Stimulated activated CD4-positive, alpha-beta T cell treated with anti-CD3 and anti-CD28 coated beads, TNF-alpha, amount 100 ng/mL, for 1 hour (primary cell): ENCODE measurements at regions not wholly inside any gene's neighbourhood (a gene's known extent, or its start where the extent isn't known, plus 50 kb on each side); places are given as distances from the start of the nearest gene placed in this dataset.
"Not testable (repeated sequence)": the region's sequence is repeated elsewhere in the genome, so short reads cannot be mapped to it uniquely, and the experiment has no call there.

ENCODE experiments used
- DNase-seq, 3 donors: peaks; one replicate each; pipeline ENCODE4 v3.0.0-alpha.2; 2020; ENCODE audit warnings: low read depth in 3 of 3, low spot score in 1 of 3

GRCh38 chr9:6160579-6160978, 55.0 kb upstream of the IL33 start:
- DNase-seq = no peak

DNA sequence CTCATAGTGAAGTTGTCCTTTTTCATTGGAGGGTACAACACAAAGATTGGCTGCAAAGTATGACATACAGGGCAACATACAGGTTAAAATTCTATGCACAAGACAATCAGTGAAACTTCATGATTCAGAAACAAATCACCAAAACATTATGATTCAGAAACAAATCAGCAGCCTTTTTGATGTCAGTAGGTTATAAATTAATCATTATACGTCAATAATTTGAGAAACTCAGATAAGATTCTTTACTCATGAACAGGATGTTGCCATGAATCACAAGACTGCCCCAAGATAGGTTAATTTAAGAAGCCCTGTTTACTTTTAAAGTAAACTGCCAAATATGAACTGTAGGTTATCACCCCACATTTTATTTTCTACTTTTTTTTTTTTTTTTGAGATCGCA, 62.2 kb upstream of the IL33 start:
- no peak for DNase-seq

- no peak for DNase-seq
Observed at GRCh38 chr9:6152788-6153187, 62.8 kb upstream of the IL33 start.

GRCh38 chr9:6150483-6150882, 65.1 kb upstream of the IL33 start:
- DNase-seq = no peak

- no peak for DNase-seq
Observed at GRCh38 chr9:6149315-6149714, 66.3 kb upstream of the IL33 start.

DNA sequence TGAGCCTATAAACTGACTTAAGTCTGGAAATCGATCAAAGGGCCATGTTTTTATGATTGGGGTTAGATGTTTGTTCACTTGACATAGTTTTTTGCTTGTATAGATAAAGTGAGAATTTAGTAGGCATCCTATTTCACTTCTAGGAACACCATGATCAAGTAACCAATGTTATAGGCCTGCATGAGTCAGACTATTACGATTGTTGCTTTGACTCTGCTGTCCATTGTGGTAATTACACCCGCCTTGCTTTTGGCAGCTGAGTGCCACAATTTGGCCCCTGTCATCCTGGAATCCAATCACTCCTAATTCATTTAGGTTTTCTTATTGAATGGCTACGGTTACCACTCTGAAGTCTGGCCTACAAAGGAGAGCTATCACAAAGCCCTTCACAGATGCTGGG, 67.8 kb upstream of the IL33 start:
- DNase-seq = no peak

DNA sequence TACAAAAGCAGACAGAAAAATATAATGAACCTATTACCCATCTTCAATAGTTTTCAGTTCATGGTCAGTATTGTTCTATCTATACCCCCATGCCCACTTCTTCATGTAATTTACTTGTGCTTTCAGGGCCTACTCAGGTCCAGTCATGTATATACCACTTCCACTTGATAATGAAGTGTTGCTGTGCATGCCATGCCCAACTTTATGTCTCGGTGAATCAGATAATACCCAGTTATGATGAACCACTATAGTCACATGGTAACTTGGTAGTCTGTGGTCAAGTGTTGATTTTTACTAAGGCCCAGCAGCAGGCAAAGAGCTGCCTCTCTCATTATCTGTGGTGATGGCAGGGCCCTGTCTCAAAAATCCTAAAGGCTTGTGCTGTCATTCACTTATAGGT, 70.7 kb upstream of the IL33 start:
- no peak for DNase-seq

- DNase-seq = no peak
Observed at GRCh38 chr9:6142799-6143454, 72.7 kb upstream of the IL33 start.

- DNase-seq = not testable (repeated sequence)
Observed at GRCh38 chr9:6135780-6136179, 79.8 kb upstream of the IL33 start.

DNA sequence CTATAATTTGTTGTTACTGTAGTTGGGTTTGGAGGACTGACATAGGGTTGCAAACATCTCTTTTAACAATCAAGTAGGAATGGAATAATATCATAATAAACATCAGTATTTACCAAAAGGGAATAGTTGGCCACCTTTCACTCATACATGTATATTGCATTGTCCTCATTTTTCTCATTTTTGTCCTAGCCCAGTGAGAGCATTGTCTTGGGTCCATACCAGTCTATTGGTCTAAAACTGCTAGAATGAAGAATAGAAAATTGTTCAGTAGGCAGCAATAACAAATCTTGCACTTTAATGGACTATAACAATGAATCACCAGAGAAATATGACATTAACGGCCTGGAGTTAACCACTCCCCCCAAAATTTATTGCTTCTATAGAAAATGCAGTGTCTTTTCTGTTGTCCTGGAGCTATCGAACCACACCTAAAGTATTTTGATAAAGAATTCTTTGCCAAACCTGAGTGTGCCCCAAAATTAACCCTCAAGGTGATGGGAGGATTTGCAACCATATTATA, 80.9 kb upstream of the IL33 start:
- DNase-seq = no peak

GRCh38 chr9:6133346-6134063, 82.1 kb upstream of the IL33 start:
- no peak for DNase-seq

GRCh38 chr9:6132650-6133049, 83.0 kb upstream of the IL33 start:
- DNase-seq = no peak

DNA sequence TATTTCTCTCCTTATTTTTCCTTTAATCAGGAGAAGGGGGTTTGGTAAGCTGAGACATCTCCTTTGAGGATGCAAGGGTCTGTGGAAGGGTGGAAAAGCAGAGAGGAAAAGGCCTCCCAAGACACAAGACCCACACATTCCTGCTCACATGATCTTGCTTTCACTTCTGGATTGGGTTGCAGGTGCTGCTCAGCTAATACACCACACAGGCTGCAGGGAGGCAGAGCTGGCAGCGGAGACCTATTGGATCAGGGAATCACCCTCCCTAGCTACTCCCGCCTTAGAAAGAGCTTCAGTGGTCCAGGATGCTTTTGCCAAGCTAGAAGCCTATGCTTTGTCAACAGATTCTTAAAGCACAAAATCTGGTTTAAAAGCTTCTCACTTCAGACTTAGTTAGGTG, 87.6 kb upstream of the IL33 start:
- DNase-seq = no peak

- DNase-seq = no peak
Observed at GRCh38 chr9:6126377-6126776, 89.2 kb upstream of the IL33 start.

DNA sequence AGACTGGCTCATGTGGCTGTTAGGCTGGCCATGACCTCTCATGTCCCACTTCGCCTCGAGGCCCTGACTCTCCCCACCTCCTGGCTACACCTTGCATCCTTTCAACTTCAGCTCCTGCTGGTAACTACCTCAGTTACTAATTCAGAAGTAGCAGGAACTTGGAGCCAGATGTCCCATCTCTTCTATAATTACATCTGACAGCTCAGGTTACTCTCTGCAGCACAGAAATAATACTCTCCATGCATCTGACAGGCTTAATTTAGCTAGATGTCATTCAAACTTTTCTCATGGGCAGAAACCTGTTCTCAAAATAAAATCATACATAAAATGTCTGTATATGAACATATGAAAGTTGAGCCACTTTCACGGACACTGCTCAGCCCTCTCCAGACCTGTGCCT, 92.2 kb upstream of the IL33 start:
- no peak for DNase-seq

- DNase-seq = no peak
Observed at GRCh38 chr9:6121707-6122106, 93.9 kb upstream of the IL33 start.

DNA sequence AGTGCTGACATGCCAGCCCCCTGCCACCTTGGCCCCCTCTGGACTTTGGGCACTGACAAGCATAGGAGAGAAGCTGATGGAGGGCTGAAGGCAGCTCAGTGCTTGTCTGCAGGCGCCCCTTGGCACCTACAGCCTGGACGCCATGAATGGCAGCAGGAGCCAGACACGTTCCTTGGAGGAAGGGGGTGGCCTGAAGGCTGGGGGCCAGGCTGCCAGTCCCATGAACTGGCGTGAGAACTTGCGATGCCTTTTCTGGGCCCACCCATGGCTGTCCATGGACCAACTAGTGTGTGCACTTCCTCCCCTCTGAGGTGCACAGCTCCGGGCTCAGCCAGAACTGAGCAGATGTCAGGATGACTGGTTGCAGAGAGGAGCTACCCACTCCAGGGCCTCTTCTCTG, 99.0 kb upstream of the RANBP6 start:
- DNase-seq = no peak

GRCh38 chr9:6113819-6114218, 98.4 kb upstream of the RANBP6 start:
- DNase-seq = no peak

GRCh38 chr9:6113312-6113711, 97.9 kb upstream of the RANBP6 start:
- DNase-seq = no peak

DNA sequence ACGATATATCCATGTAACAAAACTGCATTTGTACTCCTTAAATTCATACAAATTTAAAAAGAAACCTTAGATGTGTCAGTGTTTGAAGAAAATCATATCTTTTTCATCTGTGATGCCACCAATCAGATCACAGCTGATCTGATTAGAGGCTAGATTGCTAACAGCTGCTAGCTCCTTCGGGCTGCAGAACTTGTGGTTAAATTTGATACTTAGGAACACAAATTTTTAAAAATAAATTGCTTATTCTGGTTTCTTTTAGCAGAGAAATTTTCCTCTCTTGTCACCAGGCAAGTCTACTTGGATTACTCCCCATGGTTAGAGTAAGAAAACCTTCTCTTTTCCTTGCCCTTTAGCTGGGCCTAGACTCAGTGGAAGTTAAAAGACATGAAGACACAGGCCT, 94.6 kb upstream of the RANBP6 start:
- no peak for DNase-seq

DNA sequence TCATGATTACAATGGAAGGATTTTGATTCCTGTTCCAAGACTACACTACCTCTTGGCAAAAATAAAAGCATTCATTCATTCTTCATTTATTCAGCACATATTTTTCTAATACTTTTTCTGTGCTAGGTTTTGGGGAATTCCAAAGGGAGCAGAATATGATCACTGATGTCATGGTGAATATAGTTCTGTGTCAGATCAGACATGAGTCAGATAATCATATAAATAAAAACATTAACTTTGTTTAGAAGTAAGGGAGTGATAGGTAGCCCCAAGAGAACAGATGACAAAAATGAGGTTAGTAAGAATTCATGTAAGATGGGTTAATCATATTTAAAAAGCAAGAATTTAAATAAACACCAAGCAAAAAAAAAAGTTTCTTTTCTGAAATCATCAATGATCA, 94.1 kb upstream of the RANBP6 start:
- no peak for DNase-seq

DNA sequence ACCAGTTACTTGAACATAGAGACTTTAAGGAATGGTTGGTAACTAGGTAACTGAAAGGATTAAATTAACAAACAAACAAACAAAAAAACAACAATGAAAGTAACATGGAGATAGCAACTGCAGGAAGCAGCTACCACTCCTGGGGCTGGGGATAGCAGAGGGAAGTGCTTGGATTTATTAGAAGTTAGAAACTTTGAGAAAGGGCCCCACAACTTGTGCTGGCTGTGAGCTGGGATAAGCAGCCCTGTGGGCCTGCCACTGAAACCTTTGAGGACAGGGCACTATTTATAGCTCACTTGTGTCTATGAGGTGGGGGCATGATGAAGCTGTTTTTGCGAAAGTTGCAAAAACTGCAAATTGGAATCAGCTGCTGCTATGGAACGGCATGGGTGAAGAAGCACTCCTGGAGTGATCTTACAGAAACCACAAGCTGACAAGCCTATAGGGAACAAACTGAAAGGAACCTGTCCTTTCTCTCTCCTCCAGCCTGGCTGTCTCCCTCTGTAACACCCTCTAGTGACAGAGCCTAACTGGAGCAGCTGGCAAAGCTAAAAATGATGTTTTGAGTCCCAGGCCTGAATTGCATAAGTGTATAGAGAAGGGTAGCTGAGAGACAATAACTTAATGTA, 91.4 kb upstream of the RANBP6 start:
- DNase-seq = no peak
